NK-92 (cell line): ENCODE measurements at regions not wholly inside any gene's neighbourhood (a gene's known extent, or its start where the extent isn't known, plus 50 kb on each side); places are given as distances from the start of the nearest gene placed in this dataset.

Experiments
- DNase-seq: peaks from one replicate; lab custom pipeline; 2025; ENCODE audit not compliant: unreplicated experiment; lab: John Stamatoyannopoulos, UW

GRCh38 chr5:61686491-61687257 lies 354.6 kb downstream of the ZSWIM6 start:
- no peak for DNase-seq

GRCh38 chr5:61687371-61687770 lies 355.3 kb downstream of the ZSWIM6 start:
- DNase-seq, result no peak

GRCh38 chr5:61689153-61689846 lies 357.2 kb downstream of the ZSWIM6 start:
- DNase-seq, result no peak

- DNase-seq, result no peak
Observed at GRCh38 chr5:61697809-61698558, 365.9 kb downstream of the ZSWIM6 start.

- no peak for DNase-seq
Observed at GRCh38 chr5:61701877-61702602, 370.0 kb downstream of the ZSWIM6 start.

GRCh38 chr5:61702784-61703183 lies 370.7 kb downstream of the ZSWIM6 start:
- no peak for DNase-seq

- DNase-seq, result no peak
Observed at GRCh38 chr5:61704289-61704688, 372.2 kb downstream of the ZSWIM6 start.

- no peak for DNase-seq
Observed at GRCh38 chr5:61706751-61707150, 374.7 kb downstream of the ZSWIM6 start.

GRCh38 chr5:61719124-61719523 lies 387.1 kb downstream of the ZSWIM6 start:
- DNase-seq, result no peak

GRCh38 chr5:61720829-61721228 lies 388.8 kb downstream of the ZSWIM6 start:
- no peak for DNase-seq

- DNase-seq, result no peak
Observed at GRCh38 chr5:61724102-61724501, 392.0 kb downstream of the ZSWIM6 start.

- no peak for DNase-seq
Observed at GRCh38 chr5:61728287-61728686, 396.2 kb downstream of the ZSWIM6 start.

GRCh38 chr5:61730866-61731265 lies 398.8 kb downstream of the ZSWIM6 start:
- DNase-seq, result no peak

- no peak for DNase-seq
Observed at GRCh38 chr5:61731267-61731945, 399.3 kb downstream of the ZSWIM6 start.

- no peak for DNase-seq
Observed at GRCh38 chr5:61731946-61732314, 399.9 kb downstream of the ZSWIM6 start.

GRCh38 chr5:61732369-61732768 lies 400.3 kb downstream of the ZSWIM6 start:
- DNase-seq, result no peak

GRCh38 chr5:61732796-61733195 lies 400.7 kb downstream of the ZSWIM6 start:
- no peak for DNase-seq

GRCh38 chr5:61734001-61734400 lies 401.9 kb downstream of the ZSWIM6 start:
- DNase-seq, result no peak

GRCh38 chr5:61734966-61735365 lies 402.9 kb downstream of the ZSWIM6 start:
- no peak for DNase-seq

GRCh38 chr5:61735531-61735930 lies 403.5 kb downstream of the ZSWIM6 start:
- no peak for DNase-seq

GRCh38 chr5:61735995-61736394 lies 403.9 kb downstream of the ZSWIM6 start:
- DNase-seq, result no peak
